A549 (cell line): ENCODE measurements at regions not wholly inside any gene's neighbourhood (a gene's known extent, or its start where the extent isn't known, plus 50 kb on each side); places are given as distances from the start of the nearest gene placed in this dataset.

Experiments used
- ATAC-seq, 2 experiments: fragments of 200-7000 bp in 1 of 2; fragments of >200 bp in 1 of 2; cut with Nextera tagmentation in 1 of 2; cut with Tn5 transposase in 1 of 2; 3 replicates each; pipeline versions ENCODE4 v1.8.0 to v1.9.1; 2018 to 2020; ENCODE audit warnings: mild to moderate bottlenecking in 1 of 2, moderate library complexity in 1 of 2
- CTCF ChIA-PET: fragments of 300-600 bp; sonication (Branson Sonifier 250); formaldehyde crosslinking; extraction: SDS; loops from one replicate; lab custom pipeline; 2021; ENCODE audit warnings: antibody characterized with exemption, inconsistent platforms; lab: Yijun Ruan, JAX
- POLR2A ChIA-PET: fragments of 350-600 bp; formaldehyde crosslinking; extraction: SDS; loops from one replicate; lab custom pipeline; 2021; ENCODE audit warnings: antibody characterized with exemption, inconsistent platforms; lab: Yijun Ruan, JAX
- DNase-seq, 2 experiments: peaks; one replicate each; pipeline versions ENCODE4 v3.0.0 to v3.0.0-alpha.2; 2011 to 2016; ENCODE audit warnings: low read depth in 1 of 2, low spot score in 1 of 2
- FAIRE-seq: peaks from 2 replicates; lab custom pipeline; 2011; peaks lifted over from hg19 to GRCh38; lab: Jason Lieb, UNC
- H3K27ac ChIP-seq, 2 experiments: fragments of >200 bp; sonication (Bioruptor Twin); formaldehyde crosslinking; 3 replicates each; pipeline ENCODE4 v1.5.1; 2016 to 2017
- H3K4me1 ChIP-seq: fragments of >200 bp; sonication (Bioruptor Twin); formaldehyde crosslinking; 3 replicates; pipeline ENCODE4 v1.6.1; 2016
- H3K4me2 ChIP-seq: fragments of >200 bp; sonication (Bioruptor Twin); formaldehyde crosslinking; 3 replicates; pipeline ENCODE4 v1.6.1; 2016
- H3K4me3 ChIP-seq: fragments of >200 bp; sonication (Bioruptor Twin); formaldehyde crosslinking; 3 replicates; pipeline ENCODE4 v1.5.1; 2016
- H3K9me3 ChIP-seq: fragments of >200 bp; sonication (Bioruptor Twin); formaldehyde crosslinking; 3 replicates; pipeline ENCODE4 v1.6.1; 2016
- CBX2 ChIP-seq: fragments of 200-600 bp; sonication (generic); IDR thresholded peaks from 2 replicates; pipeline ENCODE4 v1.6.1; 2016; ENCODE audit warnings: low read depth, mild to moderate bottlenecking, borderline replicate concordance
- CEBPB ChIP-seq, 2 experiments: fragments of >200 bp in 1 of 2; sonication (Bioruptor Twin) in 1 of 2; formaldehyde crosslinking in 1 of 2; IDR thresholded peaks; 2 replicates each; pipeline ENCODE4 v1.6.1; 2012 to 2016
- CHD2 ChIP-seq: fragments of 150-350 bp; IDR thresholded peaks from 2 replicates; pipeline ENCODE4 v1.6.1; 2014; ENCODE audit warnings: low read length; ENCODE audit not compliant: partially characterized antibody
- CHD4 ChIP-seq: fragments of 200-600 bp; sonication (generic); IDR thresholded peaks from 2 replicates; pipeline ENCODE4 v1.6.1; 2016; ENCODE audit warnings: antibody characterized with exemption, mild to moderate bottlenecking, borderline replicate concordance
- EHMT2 ChIP-seq: fragments of 200-600 bp; sonication (generic); IDR thresholded peaks from 2 replicates; pipeline ENCODE4 v1.6.1; 2016; ENCODE audit warnings: antibody characterized with exemption, low read depth, mild to moderate bottlenecking, moderate library complexity
- ESRRA ChIP-seq: fragments of 150-350 bp; IDR thresholded peaks from 2 replicates; pipeline ENCODE4 v1.6.1; 2014; ENCODE audit warnings: mild to moderate bottlenecking, low read length, borderline replicate concordance
- FOSB ChIP-seq: fragments of 250-450 bp; sonication (Bioruptor Pico); IDR thresholded peaks from 2 replicates; pipeline ENCODE4 v1.5.0; 2020; ENCODE audit warnings: mild to moderate bottlenecking, moderate library complexity
- FOSL2 ChIP-seq, 2 experiments: fragments of 450-650 bp in 1 of 2; fragments of >200 bp in 1 of 2; sonication (Bioruptor Twin) in 1 of 2; formaldehyde crosslinking; IDR thresholded peaks; 2 replicates each; pipeline versions ENCODE4 v1.5.0 to v1.6.1; 2016 to 2020; ENCODE audit warnings: mild to moderate bottlenecking in 1 of 2, moderate library complexity in 1 of 2
- FOXS1 ChIP-seq: fragments of 250-450 bp; sonication (Bioruptor Pico); IDR thresholded peaks from 2 replicates; pipeline ENCODE4 v1.5.0; 2020; ENCODE audit warnings: mild to moderate bottlenecking, moderate library complexity
- GATA3 ChIP-seq: IDR thresholded peaks from 2 replicates; pipeline ENCODE4 v1.6.1; 2012; ENCODE audit warnings: borderline replicate concordance
- HEYL ChIP-seq: fragments of 250-450 bp; sonication (Bioruptor Pico); IDR thresholded peaks from 2 replicates; pipeline ENCODE4 v1.8.0; 2021; ENCODE audit warnings: mild to moderate bottlenecking, moderate library complexity
- JUN ChIP-seq, 2 experiments: fragments of >200 bp; sonication (Bioruptor Twin); formaldehyde crosslinking; IDR thresholded peaks; 2 replicates in 1 of 2; 3 replicates in 1 of 2; pipeline ENCODE4 v1.6.1; 2016 to 2017
- KDM1A ChIP-seq: fragments of 200-600 bp; sonication (generic); IDR thresholded peaks from 2 replicates; pipeline ENCODE4 v1.6.1; 2016; ENCODE audit warnings: low read depth, mild to moderate bottlenecking
- KDM5A ChIP-seq: fragments of 200-600 bp; sonication (generic); IDR thresholded peaks from 2 replicates; pipeline ENCODE4 v1.6.1; 2016; ENCODE audit warnings: antibody characterized with exemption, mild to moderate bottlenecking
- MAFK ChIP-seq: fragments of 450-650 bp; IDR thresholded peaks from 2 replicates; pipeline ENCODE4 v1.6.1; 2014; ENCODE audit not compliant: partially characterized antibody
- MAZ ChIP-seq: fragments of 150-350 bp; IDR thresholded peaks from 2 replicates; pipeline ENCODE4 v1.6.1; 2014; ENCODE audit warnings: antibody characterized with exemption, low read depth, low read length, borderline replicate concordance
- NFE2L2 ChIP-seq: fragments of 150-350 bp; conservative IDR thresholded peaks from 2 replicates; pipeline ENCODE4 v1.6.1; 2014; ENCODE audit warnings: low read length
- PHF8 ChIP-seq: fragments of 200-600 bp; sonication (generic); IDR thresholded peaks from 2 replicates; pipeline ENCODE4 v1.6.1; 2016; ENCODE audit warnings: low read depth, mild to moderate bottlenecking, antibody characterized with exemption, moderate library complexity, borderline replicate concordance
- POLR2AphosphoS2 ChIP-seq: conservative IDR thresholded peaks from 2 replicates; pipeline ENCODE4 v1.6.1; 2012; ENCODE audit warnings: low read length, improper control_type of control experiment, inconsistent platforms
- RAD21 ChIP-seq, 2 experiments: fragments of >200 bp in 1 of 2; sonication (Bioruptor Twin) in 1 of 2; formaldehyde crosslinking in 1 of 2; IDR thresholded peaks in 1 of 2; conservative IDR thresholded peaks in 1 of 2; 2 replicates in 1 of 2; 3 replicates in 1 of 2; pipeline ENCODE4 v1.6.1; 2012 to 2018; ENCODE audit warnings: inconsistent platforms in 1 of 2
- RFX5 ChIP-seq: fragments of 450-650 bp; IDR thresholded peaks from 2 replicates; pipeline ENCODE4 v1.7.1; 2014; ENCODE audit warnings: antibody characterized with exemption, mild to moderate bottlenecking, moderate library complexity
- SMC3 ChIP-seq: fragments of >200 bp; sonication (Bioruptor Twin); formaldehyde crosslinking; IDR thresholded peaks from 3 replicates; pipeline ENCODE4 v1.6.1; 2018; ENCODE audit warnings: inconsistent platforms
- TP53 ChIP-seq: fragments of 250-450 bp; sonication (Bioruptor Pico); IDR thresholded peaks from 2 replicates; pipeline ENCODE4 v1.5.0; 2021; ENCODE audit warnings: mild to moderate bottlenecking, moderate library complexity
- ZFP36 ChIP-seq: fragments of 450-650 bp; IDR thresholded peaks from 2 replicates; pipeline ENCODE4 v1.6.1; 2014; ENCODE audit warnings: borderline replicate concordance; ENCODE audit not compliant: partially characterized antibody
- WGBS: methylation state at CpG from one replicate; pipeline ENCODE4 v1.1.6; 2017; ENCODE audit errors: missing lambda C conversion rate; 5-methylcytosine and 5-hydroxymethylcytosine counted together
- TF ChIP-seq, protein P1 (sequence below): IDR thresholded peaks from 2 replicates; pipeline ENCODE4 v1.6.1; 2012
- TF ChIP-seq, protein P2 (sequence below): fragments of 250-450 bp; sonication (Bioruptor Pico); IDR thresholded peaks from 2 replicates; pipeline ENCODE4 v1.5.0; 2021; ENCODE audit warnings: mild to moderate bottlenecking, moderate library complexity, borderline replicate concordance
- TF ChIP-seq, protein P3 (sequence below): IDR thresholded peaks from 2 replicates; pipeline ENCODE4 v1.6.1; 2012
- TF ChIP-seq, protein P4 (sequence below): fragments of >200 bp; sonication (Bioruptor Twin); formaldehyde crosslinking; IDR thresholded peaks from 3 replicates; pipeline ENCODE4 v1.5.1; 2016
- TF ChIP-seq, protein P5 (sequence below): IDR thresholded peaks from 2 replicates; pipeline ENCODE4 v1.6.1; 2012; ENCODE audit warnings: low read depth, borderline replicate concordance

DNA sequence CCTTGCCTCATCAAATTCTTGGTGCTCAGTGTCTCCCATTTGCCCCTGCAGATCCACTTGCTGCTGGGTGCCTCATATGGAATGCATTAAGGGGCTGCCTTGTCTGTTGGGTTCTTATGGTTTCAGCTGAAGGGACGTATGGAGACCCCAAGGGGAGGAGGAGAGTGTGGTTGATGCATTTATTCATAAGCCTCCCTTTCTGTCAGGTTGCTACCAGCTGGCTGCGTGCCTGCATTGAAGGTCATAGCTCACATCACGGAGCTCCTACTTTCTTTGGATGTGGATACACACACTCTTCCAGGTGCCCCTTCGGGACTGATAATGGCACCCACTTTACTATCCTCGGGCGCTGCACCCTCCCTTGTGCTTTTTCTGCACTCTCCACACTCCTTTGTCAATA is 377.9 kb downstream of the SLC4A3 start (continued):
- TF ChIP-seq, protein P1, sequence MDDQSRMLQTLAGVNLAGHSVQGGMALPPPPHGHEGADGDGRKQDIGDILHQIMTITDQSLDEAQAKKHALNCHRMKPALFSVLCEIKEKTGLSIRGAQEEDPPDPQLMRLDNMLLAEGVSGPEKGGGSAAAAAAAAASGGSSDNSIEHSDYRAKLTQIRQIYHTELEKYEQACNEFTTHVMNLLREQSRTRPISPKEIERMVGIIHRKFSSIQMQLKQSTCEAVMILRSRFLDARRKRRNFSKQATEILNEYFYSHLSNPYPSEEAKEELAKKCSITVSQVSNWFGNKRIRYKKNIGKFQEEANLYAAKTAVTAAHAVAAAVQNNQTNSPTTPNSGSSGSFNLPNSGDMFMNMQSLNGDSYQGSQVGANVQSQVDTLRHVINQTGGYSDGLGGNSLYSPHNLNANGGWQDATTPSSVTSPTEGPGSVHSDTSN = no peak

DNA sequence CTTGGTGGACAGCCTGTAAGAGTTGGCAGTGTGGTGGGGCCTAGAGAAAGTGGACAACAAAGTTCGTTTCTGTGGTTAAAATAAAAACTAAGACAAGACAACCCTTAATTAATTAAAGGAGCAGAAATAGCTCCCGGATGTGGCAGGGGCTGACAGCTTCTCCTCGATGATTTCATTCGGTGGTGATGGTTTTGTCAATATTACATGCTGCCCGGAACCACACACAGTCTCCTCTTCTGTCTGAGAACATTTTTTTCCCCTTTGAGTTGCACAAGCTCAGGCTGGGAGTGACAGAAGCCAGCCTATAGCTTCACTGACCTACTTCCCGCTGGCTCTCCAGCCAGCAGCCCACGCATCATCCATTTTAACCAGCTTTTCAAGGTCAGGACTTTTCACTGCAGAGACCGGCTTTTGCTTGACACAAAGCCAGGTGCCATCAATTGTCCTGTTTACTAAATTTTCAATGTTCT is 378.8 kb downstream of the SLC4A3 start:
- Histone ChIP-seq H3K4me1 (peaks cover 10% of the 10 kb centered on the region), H3K27ac (no peak overlapping the region), H3K9me3 (no peaks in the 10 kb centered on the region), H3K4me3 (no peak overlapping the region), H3K4me2 (no peak overlapping the region)
- WGBS = 66% methylated on average over 8 of the region's 8 CpGs
- FAIRE-seq = no peak
- ATAC-seq = no peak
- no peak for DNase-seq
- CTCF ChIA-PET = interaction anchor here (0.9 to 1.0 kb wide), 2 partner anchors 70 to 270 kb away, joined by 3 read pairs; no protein-coding TSS in a partner anchor
- TF ChIP-seq KDM5A (no peak), JUN (IDR thresholded peaks at IDR 0.05) (no peak), PHF8 (no peak), CHD2 (no peak), ESRRA (no peak), MAZ (no peak), GATA3 (no peak), POLR2AphosphoS2 (no peak), KDM1A (no peak), FOXS1 (CRISPR knock-in tag) (no peak), SMC3 (no peak), HEYL (CRISPR knock-in tag) (no peak), ZFP36 (no peak), RAD21 (conservative IDR thresholded peaks at IDR 0.05 in 1 of 2, IDR thresholded peaks at IDR 0.05 in 1 of 2) (no peak), RFX5 (no peak)
- TF ChIP-seq, protein P1 = no peak
- TF ChIP-seq, protein P2, sequence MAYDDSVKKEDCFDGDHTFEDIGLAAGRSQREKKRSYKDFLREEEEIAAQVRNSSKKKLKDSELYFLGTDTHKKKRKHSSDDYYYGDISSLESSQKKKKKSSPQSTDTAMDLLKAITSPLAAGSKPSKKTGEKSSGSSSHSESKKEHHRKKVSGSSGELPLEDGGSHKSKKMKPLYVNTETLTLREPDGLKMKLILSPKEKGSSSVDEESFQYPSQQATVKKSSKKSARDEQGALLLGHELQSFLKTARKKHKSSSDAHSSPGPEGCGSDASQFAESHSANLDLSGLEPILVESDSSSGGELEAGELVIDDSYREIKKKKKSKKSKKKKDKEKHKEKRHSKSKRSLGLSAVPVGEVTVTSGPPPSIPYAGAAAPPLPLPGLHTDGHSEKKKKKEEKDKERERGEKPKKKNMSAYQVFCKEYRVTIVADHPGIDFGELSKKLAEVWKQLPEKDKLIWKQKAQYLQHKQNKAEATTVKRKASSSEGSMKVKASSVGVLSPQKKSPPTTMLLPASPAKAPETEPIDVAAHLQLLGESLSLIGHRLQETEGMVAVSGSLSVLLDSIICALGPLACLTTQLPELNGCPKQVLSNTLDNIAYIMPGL = no peak
- TF ChIP-seq, protein P3, sequence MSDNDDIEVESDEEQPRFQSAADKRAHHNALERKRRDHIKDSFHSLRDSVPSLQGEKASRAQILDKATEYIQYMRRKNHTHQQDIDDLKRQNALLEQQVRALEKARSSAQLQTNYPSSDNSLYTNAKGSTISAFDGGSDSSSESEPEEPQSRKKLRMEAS = no peak
- POLR2A ChIA-PET = no interaction called here

DNA sequence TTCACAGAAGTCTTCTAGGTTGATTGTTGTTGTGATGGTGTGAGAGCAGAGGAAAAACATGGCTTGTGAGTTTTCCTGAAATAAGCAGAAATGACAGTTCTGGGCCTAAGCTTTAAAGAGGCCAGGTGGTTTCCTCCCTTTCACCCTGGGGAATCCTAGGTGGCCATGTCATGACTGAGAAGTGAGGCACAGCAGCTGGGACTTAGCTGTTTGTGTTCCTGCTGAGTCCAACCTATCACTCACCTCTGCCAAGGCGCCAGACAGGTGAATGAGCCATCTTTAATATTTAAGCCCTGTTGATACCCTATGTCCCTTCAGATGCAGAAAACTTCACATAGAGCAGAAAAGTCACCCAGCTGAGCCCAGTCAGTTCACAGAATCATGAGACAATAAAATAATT is 384.4 kb downstream of the SLC4A3 start:
- Histone ChIP-seq H3K4me2 (no peak overlapping the region), H3K4me3 (no peak overlapping the region), H3K4me1 (no peaks in the 10 kb centered on the region), H3K9me3 (0 out of 3 replicates have a peak, but pooled peaks cover 4% of the 10 kb centered on the region), H3K27ac (no peak overlapping the region)
- 35% methylated on average over 1 of the region's 1 CpG for WGBS
- ChIA-PET CTCF (no interaction called here), POLR2A (no interaction called here)
- DNase-seq (no peak), FAIRE-seq (no peak), ATAC-seq (no peak)
- TF ChIP-seq, protein P4, sequence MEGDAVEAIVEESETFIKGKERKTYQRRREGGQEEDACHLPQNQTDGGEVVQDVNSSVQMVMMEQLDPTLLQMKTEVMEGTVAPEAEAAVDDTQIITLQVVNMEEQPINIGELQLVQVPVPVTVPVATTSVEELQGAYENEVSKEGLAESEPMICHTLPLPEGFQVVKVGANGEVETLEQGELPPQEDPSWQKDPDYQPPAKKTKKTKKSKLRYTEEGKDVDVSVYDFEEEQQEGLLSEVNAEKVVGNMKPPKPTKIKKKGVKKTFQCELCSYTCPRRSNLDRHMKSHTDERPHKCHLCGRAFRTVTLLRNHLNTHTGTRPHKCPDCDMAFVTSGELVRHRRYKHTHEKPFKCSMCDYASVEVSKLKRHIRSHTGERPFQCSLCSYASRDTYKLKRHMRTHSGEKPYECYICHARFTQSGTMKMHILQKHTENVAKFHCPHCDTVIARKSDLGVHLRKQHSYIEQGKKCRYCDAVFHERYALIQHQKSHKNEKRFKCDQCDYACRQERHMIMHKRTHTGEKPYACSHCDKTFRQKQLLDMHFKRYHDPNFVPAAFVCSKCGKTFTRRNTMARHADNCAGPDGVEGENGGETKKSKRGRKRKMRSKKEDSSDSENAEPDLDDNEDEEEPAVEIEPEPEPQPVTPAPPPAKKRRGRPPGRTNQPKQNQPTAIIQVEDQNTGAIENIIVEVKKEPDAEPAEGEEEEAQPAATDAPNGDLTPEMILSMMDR = no peak
- TF ChIP-seq FOSB (CRISPR knock-in tag) (no peak), SMC3 (no peak), CEBPB (IDR thresholded peaks at IDR 0.05) (no peak), FOSL2 (IDR thresholded peaks at IDR 0.05) (no peak), FOSL2 (CRISPR knock-in tag; IDR thresholded peaks at IDR 0.05) (no peak), CBX2 (no peak), NFE2L2 (no peak), TP53 (CRISPR knock-in tag) (no peak), CHD4 (no peak), RFX5 (no peak), JUN (IDR thresholded peaks at IDR 0.05) (no peak), MAFK (no peak), EHMT2 (no peak)
- TF ChIP-seq, protein P5, sequence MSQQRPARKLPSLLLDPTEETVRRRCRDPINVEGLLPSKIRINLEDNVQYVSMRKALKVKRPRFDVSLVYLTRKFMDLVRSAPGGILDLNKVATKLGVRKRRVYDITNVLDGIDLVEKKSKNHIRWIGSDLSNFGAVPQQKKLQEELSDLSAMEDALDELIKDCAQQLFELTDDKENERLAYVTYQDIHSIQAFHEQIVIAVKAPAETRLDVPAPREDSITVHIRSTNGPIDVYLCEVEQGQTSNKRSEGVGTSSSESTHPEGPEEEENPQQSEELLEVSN = no peak
